H1 (cell line): ENCODE measurements at regions not wholly inside any gene's neighbourhood (a gene's known extent, or its start where the extent isn't known, plus 50 kb on each side); places are given as distances from the start of the nearest gene placed in this dataset.

Experiments used
- CTCF ChIA-PET: fragments of 300-600 bp; sonication (Branson Sonifier 250); formaldehyde crosslinking; loops from one replicate; lab custom pipeline; 2021; ENCODE audit not compliant: partially characterized antibody; lab: Charles Lee
- POLR2A ChIA-PET: fragments of 300-600 bp; sonication (Branson Sonifier 250); formaldehyde crosslinking; loops from one replicate; lab custom pipeline; 2021; ENCODE audit warnings: inconsistent platforms; ENCODE audit not compliant: partially characterized antibody; lab: Charles Lee
- DNase-seq, 2 experiments: peaks; one replicate each; pipeline versions ENCODE4 v3.0.0 to v3.0.0-alpha.2; 2010 to 2022; ENCODE audit warnings: low spot score in 2 of 2, low read depth in 1 of 2, mixed read lengths in 1 of 2
- FAIRE-seq: peaks from 2 replicates; lab custom pipeline; 2011; peaks lifted over from hg19 to GRCh38; lab: Jason Lieb, UNC
- H2AFZ ChIP-seq: 2 replicates; pipeline ENCODE4 v1.8.1; 2012; ENCODE audit warnings: low read length, inconsistent platforms
- H2AK5ac ChIP-seq: 2 replicates; pipeline ENCODE4 v1.6.1; 2013; ENCODE audit warnings: low read depth, low read length
- H2BK120ac ChIP-seq: replicated peaks from 2 replicates; pipeline ENCODE3; 2013; ENCODE audit warnings: low read depth, low read length, inconsistent platforms
- H2BK12ac ChIP-seq: 2 replicates; pipeline ENCODE4 v1.6.1; 2013; ENCODE audit warnings: low read depth, low read length
- H2BK15ac ChIP-seq: 2 replicates; pipeline ENCODE4 v1.6.1; 2013; ENCODE audit warnings: low read length
- H2BK20ac ChIP-seq: 2 replicates; pipeline ENCODE4 v1.6.1; 2013; ENCODE audit warnings: low read length
- H2BK5ac ChIP-seq: 2 replicates; pipeline ENCODE4 v1.6.1; 2013; ENCODE audit warnings: low read depth, low read length
- H3K14ac ChIP-seq: 2 replicates; pipeline ENCODE4 v1.6.1; 2013; ENCODE audit warnings: inconsistent platforms; ENCODE audit not compliant: insufficient read length
- H3K18ac ChIP-seq: 2 replicates; pipeline ENCODE4 v1.6.1; 2013; ENCODE audit warnings: low read length; ENCODE audit errors: extremely low read depth
- H3K23ac ChIP-seq: 2 replicates; pipeline ENCODE4 v1.6.1; 2013; ENCODE audit warnings: inconsistent platforms; ENCODE audit not compliant: insufficient read length
- H3K23me2 ChIP-seq: 2 replicates; pipeline ENCODE4 v1.6.1; 2013; ENCODE audit warnings: low read depth, low read length
- H3K27ac ChIP-seq: 2 replicates; pipeline ENCODE4 v1.6.1; 2011; ENCODE audit warnings: low read depth, low read length, inconsistent platforms
- H3K27me3 ChIP-seq, 4 experiments: replicated peaks in 1 of 4; 1 replicate in 1 of 4; 2 replicates in 3 of 4; pipeline versions ENCODE4 v1.6.1 to v1.8.1; 2011 to 2013; ENCODE audit warnings: low read length in 3 of 4, mild to moderate bottlenecking in 3 of 4, inconsistent platforms in 2 of 4, mixed read lengths in 2 of 4, moderate library complexity in 1 of 4; ENCODE audit not compliant: control insufficient read depth in 3 of 4, insufficient read depth in 3 of 4; ENCODE audit errors: extremely low read depth in 1 of 4
- H3K36me3 ChIP-seq, 4 experiments: 2 replicates each; pipeline versions ENCODE4 v1.6.1 to v1.8.1; 2011 to 2013; ENCODE audit warnings: mild to moderate bottlenecking in 4 of 4, low read length in 3 of 4, moderate library complexity in 2 of 4, control low read depth in 1 of 4, inconsistent platforms in 1 of 4; ENCODE audit not compliant: insufficient read depth in 4 of 4, control insufficient read depth in 2 of 4
- H3K4ac ChIP-seq: replicated peaks from 2 replicates; pipeline ENCODE3; 2013; ENCODE audit warnings: low read length, low read depth, mixed read lengths, inconsistent platforms; ENCODE audit not compliant: insufficient read length
- H3K4me1 ChIP-seq, 4 experiments: replicated peaks in 1 of 4; 1 replicate in 1 of 4; 2 replicates in 3 of 4; pipeline versions ENCODE4 v1.6.1 to v1.8.1; 2011 to 2013; ENCODE audit warnings: low read length in 3 of 4, inconsistent platforms in 2 of 4, mixed read lengths in 1 of 4; ENCODE audit not compliant: insufficient read depth in 4 of 4, control insufficient read depth in 3 of 4
- H3K4me2 ChIP-seq, 2 experiments: 2 replicates each; pipeline versions ENCODE4 v1.6.1 to v1.8.1; 2011 to 2013; ENCODE audit warnings: low read depth in 2 of 2, low read length in 2 of 2, control low read depth in 1 of 2, inconsistent platforms in 1 of 2, mild to moderate bottlenecking in 1 of 2; ENCODE audit not compliant: insufficient read depth in 1 of 2
- H3K4me3 ChIP-seq, 4 experiments: fragments of 200-600, 300-600 bp in 1 of 4; sonication (generic), shearing (Covaris generic), sonication (Bioruptor Twin) in 1 of 4; 2 replicates each; pipeline versions ENCODE4 v1.5.1 to v1.8.1; 2011 to 2016; ENCODE audit warnings: low read length in 4 of 4, low read depth in 3 of 4, control low read depth in 2 of 4, inconsistent platforms in 2 of 4, mild to moderate bottlenecking in 2 of 4, mixed read lengths in 1 of 4, moderate library complexity in 1 of 4; ENCODE audit not compliant: insufficient read depth in 2 of 4; ENCODE audit errors: extremely low read depth in 1 of 4
- H3K56ac ChIP-seq: replicated peaks from 2 replicates; pipeline ENCODE3; 2013; ENCODE audit warnings: low read depth, mild to moderate bottlenecking, mixed read lengths, low read length, inconsistent platforms; ENCODE audit not compliant: insufficient read length
- H3K79me1 ChIP-seq: 2 replicates; pipeline ENCODE4 v1.6.1; 2013; ENCODE audit warnings: low read depth, low read length, control low read depth
- H3K79me2 ChIP-seq, 2 experiments: 2 replicates each; pipeline versions ENCODE4 v1.6.1 to v1.8.1; 2012 to 2013; ENCODE audit warnings: low read length in 2 of 2, mild to moderate bottlenecking in 2 of 2, inconsistent platforms in 1 of 2; ENCODE audit not compliant: insufficient read depth in 2 of 2, control insufficient read depth in 1 of 2
- H3K9ac ChIP-seq, 4 experiments: replicated peaks in 1 of 4; 1 replicate in 1 of 4; 2 replicates in 3 of 4; pipeline versions ENCODE4 v1.6.1 to v1.8.1; 2011 to 2013; ENCODE audit warnings: low read depth in 3 of 4, low read length in 3 of 4, control low read depth in 2 of 4, mild to moderate bottlenecking in 2 of 4, moderate library complexity in 2 of 4, inconsistent platforms in 1 of 4; ENCODE audit errors: extremely low read depth in 1 of 4
- H3K9me3 ChIP-seq, 2 experiments: 2 replicates each; pipeline versions ENCODE4 v1.6.1 to v1.8.1; 2012 to 2013; ENCODE audit warnings: mild to moderate bottlenecking in 2 of 2, moderate library complexity in 2 of 2, control low read depth in 1 of 2, inconsistent platforms in 1 of 2, low read depth in 1 of 2, low read length in 1 of 2, mixed read lengths in 1 of 2; ENCODE audit not compliant: insufficient read depth in 2 of 2
- H4K20me1 ChIP-seq, 2 experiments: replicated peaks in 1 of 2; 2 replicates each; pipeline versions ENCODE3 to v1.8.1; 2011 to 2013; ENCODE audit warnings: inconsistent platforms in 2 of 2, low read length in 2 of 2, mild to moderate bottlenecking in 1 of 2; ENCODE audit not compliant: insufficient read depth in 2 of 2, control insufficient read depth in 1 of 2
- H4K5ac ChIP-seq: 2 replicates; pipeline ENCODE4 v1.6.1; 2013; ENCODE audit warnings: low read length, low read depth, mixed read lengths, inconsistent platforms; ENCODE audit not compliant: insufficient read length
- H4K8ac ChIP-seq: 2 replicates; pipeline ENCODE4 v1.8.0; 2013; ENCODE audit warnings: mild to moderate bottlenecking, moderate library complexity, low read length, inconsistent platforms; ENCODE audit not compliant: insufficient read depth; ENCODE audit errors: extremely low read depth
- H4K91ac ChIP-seq: replicated peaks from 2 replicates; pipeline ENCODE3; 2013; ENCODE audit warnings: low read length, mixed read lengths, inconsistent platforms; ENCODE audit not compliant: insufficient read length
- BACH1 ChIP-seq: IDR thresholded peaks from 2 replicates; pipeline ENCODE4 v1.6.1; 2012; ENCODE audit warnings: low read length, improper control_type of control experiment
- CBX5 ChIP-seq: fragments of 300-800, 300-1000 bp; sonication (generic); IDR thresholded peaks from 2 replicates; pipeline ENCODE4 v1.7.1; 2016; ENCODE audit warnings: antibody characterized with exemption, low read length, low read depth
- HDAC6 ChIP-seq: IDR thresholded peaks from one replicate; pipeline ENCODE4 v1.7.1; 2012; ENCODE audit warnings: low read depth, mild to moderate bottlenecking, inconsistent platforms, low read length, moderate library complexity
- KDM1A ChIP-seq: fragments of 200-600, 300-600 bp; sonication (generic); IDR thresholded peaks from 2 replicates; pipeline ENCODE4 v1.7.1; 2016; ENCODE audit warnings: mild to moderate bottlenecking, low read length, borderline replicate concordance
- KDM5A ChIP-seq: fragments of 200-600 bp; IDR thresholded peaks from 2 replicates; pipeline ENCODE4 v1.7.1; 2012; ENCODE audit warnings: mild to moderate bottlenecking, low read length, inconsistent platforms, mixed read lengths
- POLR2AphosphoS5 ChIP-seq: IDR thresholded peaks from 2 replicates; pipeline ENCODE4 v1.6.1; 2011; ENCODE audit warnings: low read depth, low read length
- RAD21 ChIP-seq, 2 experiments: IDR thresholded peaks in 1 of 2; conservative IDR thresholded peaks in 1 of 2; 2 replicates each; pipeline ENCODE4 v1.6.1; 2011; ENCODE audit warnings: low read depth in 2 of 2, low read length in 2 of 2, improper control_type of control experiment in 1 of 2, inconsistent platforms in 1 of 2, mild to moderate bottlenecking in 1 of 2, moderate library complexity in 1 of 2
- RFX5 ChIP-seq: IDR thresholded peaks from 2 replicates; pipeline ENCODE4 v1.6.1; 2011; ENCODE audit warnings: low read depth, low read length, improper control_type of control experiment, borderline replicate concordance
- SAP30 ChIP-seq: fragments of 300-600 bp; sonication (generic); IDR thresholded peaks from 2 replicates; pipeline ENCODE4 v1.7.1; 2012; ENCODE audit warnings: low read length, moderate library complexity, mild to moderate bottlenecking, inconsistent platforms; ENCODE audit not compliant: insufficient read depth, insufficient replicate concordance
- SIRT6 ChIP-seq: IDR thresholded peaks from one replicate; pipeline ENCODE4 v1.7.1; 2012; ENCODE audit warnings: low read length, inconsistent platforms
- SP1 ChIP-seq: IDR thresholded peaks from 2 replicates; pipeline ENCODE4 v1.6.1; 2011; ENCODE audit warnings: low read depth, low read length
- SP4 ChIP-seq: IDR thresholded peaks from 2 replicates; pipeline ENCODE4 v1.6.1; 2012; ENCODE audit warnings: low read length, inconsistent platforms
- TAF1 ChIP-seq: IDR thresholded peaks from 2 replicates; pipeline ENCODE4 v1.6.1; 2011; ENCODE audit warnings: mild to moderate bottlenecking, low read depth, low read length
- TCF12 ChIP-seq: IDR thresholded peaks from 2 replicates; pipeline ENCODE4 v1.6.1; 2011; ENCODE audit warnings: low read depth, mild to moderate bottlenecking, low read length
- TEAD4 ChIP-seq: IDR thresholded peaks from 2 replicates; pipeline ENCODE4 v1.6.1; 2012; ENCODE audit warnings: low read depth, low read length, inconsistent platforms, mixed read lengths
- WGBS, 2 experiments: shearing (Covaris generic) in 1 of 2; methylation state at CpG; one replicate each; pipeline versions ENCODE4 v1.1.6 to v1.1.7; 2013 to 2015; ENCODE audit warnings: low lambda C conversion rate in 2 of 2, mixed read lengths in 2 of 2, inconsistent platforms in 1 of 2, low coverage in 1 of 2, missing lambda C conversion rate in 1 of 2; ENCODE audit not compliant: insufficient replicate concordance in 2 of 2, insufficient coverage in 1 of 2, insufficient read length in 1 of 2; ENCODE audit errors: extremely low coverage in 1 of 2, missing lambda C conversion rate in 1 of 2; 5-methylcytosine and 5-hydroxymethylcytosine counted together

GRCh38 chrX:136975684-136976470 lies 57.9 kb downstream of the GPR101 start:
- Histone ChIP-seq H3K27ac (no peak overlapping the region), H4K8ac (no peak overlapping the region), H3K4me3 (no peak overlapping the region), H2AFZ (no peak overlapping the region), H3K14ac (no peak overlapping the region), H2BK120ac (no peak overlapping the region), H3K18ac (no peak overlapping the region), H3K4me1 (no peaks in the 10 kb centered on the region), H3K79me1 (no peaks in the 10 kb centered on the region), H4K20me1 (no peaks in the 10 kb centered on the region), H4K91ac (no peak overlapping the region), H3K4ac (no peak overlapping the region), H3K56ac (no peak overlapping the region), H3K9me3 (no peaks in the 10 kb centered on the region), H3K23me2 (no peaks in the 10 kb centered on the region), H2BK5ac (no peak overlapping the region), H3K27me3 (no peaks in the 10 kb centered on the region), H2BK15ac (no peak overlapping the region), H3K9ac (no peak overlapping the region), H2BK20ac (no peak overlapping the region), H3K23ac (no peak overlapping the region), H4K5ac (no peak overlapping the region), H2AK5ac (no peak overlapping the region), H3K79me2 (no peaks in the 10 kb centered on the region), H3K4me2 (no peak overlapping the region), H2BK12ac (no peak overlapping the region), H3K36me3 (no peaks in the 10 kb centered on the region)
- 91% methylated on average over 2 of the region's 3 CpGs; no CpG with 5 or more reads in 1 of the 2 experiments for WGBS, 2 experiments
- FAIRE-seq (no peak), DNase-seq (no peak)
- CTCF ChIA-PET = interaction anchor here (1.0 to 1.8 kb wide), 2 partner anchors 20 to 35 kb away, joined by 4 read pairs; no protein-coding TSS in a partner anchor
- POLR2A ChIA-PET = no interaction called here
- no peak for TF ChIP-seq BACH1
- TF ChIP-seq SP1 = no peak
- no peak for TF ChIP-seq HDAC6
- TF ChIP-seq SIRT6 = no peak
- TF ChIP-seq RAD21 (IDR thresholded peaks at IDR 0.05 in 1 of 2, conservative IDR thresholded peaks at IDR 0.05 in 1 of 2; ENCODE audit: low read depth in 2 of 2, low read length in 2 of 2) = no peak
- TF ChIP-seq POLR2AphosphoS5 = no peak
- TF ChIP-seq TCF12 = no peak
- TF ChIP-seq SP4 = no peak
- TF ChIP-seq SAP30 = no peak
- TF ChIP-seq RFX5 = no peak
- no peak for TF ChIP-seq TAF1
- no peak for TF ChIP-seq TEAD4
- TF ChIP-seq CBX5 = no peak
- no peak for TF ChIP-seq KDM1A
- TF ChIP-seq KDM5A = no peak
